H1 (cell line): ENCODE measurements at regions not wholly inside any gene's neighbourhood (a gene's known extent, or its start where the extent isn't known, plus 50 kb on each side); places are given as distances from the start of the nearest gene placed in this dataset.

Experiments used
- CTCF ChIA-PET: fragments of 300-600 bp; sonication (Branson Sonifier 250); formaldehyde crosslinking; loops from one replicate; lab custom pipeline; 2021; ENCODE audit not compliant: partially characterized antibody; lab: Charles Lee
- POLR2A ChIA-PET: fragments of 300-600 bp; sonication (Branson Sonifier 250); formaldehyde crosslinking; loops from one replicate; lab custom pipeline; 2021; ENCODE audit warnings: inconsistent platforms; ENCODE audit not compliant: partially characterized antibody; lab: Charles Lee
- DNase-seq, 2 experiments: peaks; one replicate each; pipeline versions ENCODE4 v3.0.0 to v3.0.0-alpha.2; 2010 to 2022; ENCODE audit warnings: low spot score in 2 of 2, low read depth in 1 of 2, mixed read lengths in 1 of 2
- FAIRE-seq: peaks from 2 replicates; lab custom pipeline; 2011; peaks lifted over from hg19 to GRCh38; lab: Jason Lieb, UNC
- H2AFZ ChIP-seq: 2 replicates; pipeline ENCODE4 v1.8.1; 2012; ENCODE audit warnings: low read length, inconsistent platforms
- H2AK5ac ChIP-seq: 2 replicates; pipeline ENCODE4 v1.6.1; 2013; ENCODE audit warnings: low read depth, low read length
- H2BK120ac ChIP-seq: replicated peaks from 2 replicates; pipeline ENCODE3; 2013; ENCODE audit warnings: low read depth, low read length, inconsistent platforms
- H2BK12ac ChIP-seq: 2 replicates; pipeline ENCODE4 v1.6.1; 2013; ENCODE audit warnings: low read depth, low read length
- H2BK15ac ChIP-seq: 2 replicates; pipeline ENCODE4 v1.6.1; 2013; ENCODE audit warnings: low read length
- H2BK20ac ChIP-seq: 2 replicates; pipeline ENCODE4 v1.6.1; 2013; ENCODE audit warnings: low read length
- H2BK5ac ChIP-seq: 2 replicates; pipeline ENCODE4 v1.6.1; 2013; ENCODE audit warnings: low read depth, low read length
- H3K14ac ChIP-seq: 2 replicates; pipeline ENCODE4 v1.6.1; 2013; ENCODE audit warnings: inconsistent platforms; ENCODE audit not compliant: insufficient read length
- H3K18ac ChIP-seq: 2 replicates; pipeline ENCODE4 v1.6.1; 2013; ENCODE audit warnings: low read length; ENCODE audit errors: extremely low read depth
- H3K23ac ChIP-seq: 2 replicates; pipeline ENCODE4 v1.6.1; 2013; ENCODE audit warnings: inconsistent platforms; ENCODE audit not compliant: insufficient read length
- H3K23me2 ChIP-seq: 2 replicates; pipeline ENCODE4 v1.6.1; 2013; ENCODE audit warnings: low read depth, low read length
- H3K27ac ChIP-seq: 2 replicates; pipeline ENCODE4 v1.6.1; 2011; ENCODE audit warnings: low read depth, low read length, inconsistent platforms
- H3K27me3 ChIP-seq, 4 experiments: replicated peaks in 1 of 4; 1 replicate in 1 of 4; 2 replicates in 3 of 4; pipeline versions ENCODE4 v1.6.1 to v1.8.1; 2011 to 2013; ENCODE audit warnings: low read length in 3 of 4, mild to moderate bottlenecking in 3 of 4, inconsistent platforms in 2 of 4, mixed read lengths in 2 of 4, moderate library complexity in 1 of 4; ENCODE audit not compliant: control insufficient read depth in 3 of 4, insufficient read depth in 3 of 4; ENCODE audit errors: extremely low read depth in 1 of 4
- H3K36me3 ChIP-seq, 4 experiments: 2 replicates each; pipeline versions ENCODE4 v1.6.1 to v1.8.1; 2011 to 2013; ENCODE audit warnings: mild to moderate bottlenecking in 4 of 4, low read length in 3 of 4, moderate library complexity in 2 of 4, control low read depth in 1 of 4, inconsistent platforms in 1 of 4; ENCODE audit not compliant: insufficient read depth in 4 of 4, control insufficient read depth in 2 of 4
- H3K4ac ChIP-seq: replicated peaks from 2 replicates; pipeline ENCODE3; 2013; ENCODE audit warnings: low read length, low read depth, mixed read lengths, inconsistent platforms; ENCODE audit not compliant: insufficient read length
- H3K4me1 ChIP-seq, 4 experiments: replicated peaks in 1 of 4; 1 replicate in 1 of 4; 2 replicates in 3 of 4; pipeline versions ENCODE4 v1.6.1 to v1.8.1; 2011 to 2013; ENCODE audit warnings: low read length in 3 of 4, inconsistent platforms in 2 of 4, mixed read lengths in 1 of 4; ENCODE audit not compliant: insufficient read depth in 4 of 4, control insufficient read depth in 3 of 4
- H3K4me2 ChIP-seq, 2 experiments: 2 replicates each; pipeline versions ENCODE4 v1.6.1 to v1.8.1; 2011 to 2013; ENCODE audit warnings: low read depth in 2 of 2, low read length in 2 of 2, control low read depth in 1 of 2, inconsistent platforms in 1 of 2, mild to moderate bottlenecking in 1 of 2; ENCODE audit not compliant: insufficient read depth in 1 of 2
- H3K4me3 ChIP-seq, 4 experiments: fragments of 200-600, 300-600 bp in 1 of 4; sonication (generic), shearing (Covaris generic), sonication (Bioruptor Twin) in 1 of 4; 2 replicates each; pipeline versions ENCODE4 v1.5.1 to v1.8.1; 2011 to 2016; ENCODE audit warnings: low read length in 4 of 4, low read depth in 3 of 4, control low read depth in 2 of 4, inconsistent platforms in 2 of 4, mild to moderate bottlenecking in 2 of 4, mixed read lengths in 1 of 4, moderate library complexity in 1 of 4; ENCODE audit not compliant: insufficient read depth in 2 of 4; ENCODE audit errors: extremely low read depth in 1 of 4
- H3K56ac ChIP-seq: replicated peaks from 2 replicates; pipeline ENCODE3; 2013; ENCODE audit warnings: low read depth, mild to moderate bottlenecking, mixed read lengths, low read length, inconsistent platforms; ENCODE audit not compliant: insufficient read length
- H3K79me1 ChIP-seq: 2 replicates; pipeline ENCODE4 v1.6.1; 2013; ENCODE audit warnings: low read depth, low read length, control low read depth
- H3K79me2 ChIP-seq, 2 experiments: 2 replicates each; pipeline versions ENCODE4 v1.6.1 to v1.8.1; 2012 to 2013; ENCODE audit warnings: low read length in 2 of 2, mild to moderate bottlenecking in 2 of 2, inconsistent platforms in 1 of 2; ENCODE audit not compliant: insufficient read depth in 2 of 2, control insufficient read depth in 1 of 2
- H3K9ac ChIP-seq, 4 experiments: replicated peaks in 1 of 4; 1 replicate in 1 of 4; 2 replicates in 3 of 4; pipeline versions ENCODE4 v1.6.1 to v1.8.1; 2011 to 2013; ENCODE audit warnings: low read depth in 3 of 4, low read length in 3 of 4, control low read depth in 2 of 4, mild to moderate bottlenecking in 2 of 4, moderate library complexity in 2 of 4, inconsistent platforms in 1 of 4; ENCODE audit errors: extremely low read depth in 1 of 4
- H3K9me3 ChIP-seq, 2 experiments: 2 replicates each; pipeline versions ENCODE4 v1.6.1 to v1.8.1; 2012 to 2013; ENCODE audit warnings: mild to moderate bottlenecking in 2 of 2, moderate library complexity in 2 of 2, control low read depth in 1 of 2, inconsistent platforms in 1 of 2, low read depth in 1 of 2, low read length in 1 of 2, mixed read lengths in 1 of 2; ENCODE audit not compliant: insufficient read depth in 2 of 2
- H4K20me1 ChIP-seq, 2 experiments: replicated peaks in 1 of 2; 2 replicates each; pipeline versions ENCODE3 to v1.8.1; 2011 to 2013; ENCODE audit warnings: inconsistent platforms in 2 of 2, low read length in 2 of 2, mild to moderate bottlenecking in 1 of 2; ENCODE audit not compliant: insufficient read depth in 2 of 2, control insufficient read depth in 1 of 2
- H4K5ac ChIP-seq: 2 replicates; pipeline ENCODE4 v1.6.1; 2013; ENCODE audit warnings: low read length, low read depth, mixed read lengths, inconsistent platforms; ENCODE audit not compliant: insufficient read length
- H4K8ac ChIP-seq: 2 replicates; pipeline ENCODE4 v1.8.0; 2013; ENCODE audit warnings: mild to moderate bottlenecking, moderate library complexity, low read length, inconsistent platforms; ENCODE audit not compliant: insufficient read depth; ENCODE audit errors: extremely low read depth
- H4K91ac ChIP-seq: replicated peaks from 2 replicates; pipeline ENCODE3; 2013; ENCODE audit warnings: low read length, mixed read lengths, inconsistent platforms; ENCODE audit not compliant: insufficient read length
- KDM4A ChIP-seq: IDR thresholded peaks from one replicate; pipeline ENCODE4 v1.7.1; 2012; ENCODE audit warnings: low read depth, mild to moderate bottlenecking, moderate library complexity, low read length, inconsistent platforms; ENCODE audit not compliant: severe bottlenecking
- SIN3A ChIP-seq, 2 experiments: IDR thresholded peaks in 1 of 2; conservative IDR thresholded peaks in 1 of 2; 2 replicates each; pipeline ENCODE4 v1.6.1; 2011 to 2012; ENCODE audit warnings: low read length in 2 of 2, improper control_type of control experiment in 1 of 2, low read depth in 1 of 2, mild to moderate bottlenecking in 1 of 2
- WGBS, 2 experiments: shearing (Covaris generic) in 1 of 2; methylation state at CpG; one replicate each; pipeline versions ENCODE4 v1.1.6 to v1.1.7; 2013 to 2015; ENCODE audit warnings: low lambda C conversion rate in 2 of 2, mixed read lengths in 2 of 2, inconsistent platforms in 1 of 2, low coverage in 1 of 2, missing lambda C conversion rate in 1 of 2; ENCODE audit not compliant: insufficient replicate concordance in 2 of 2, insufficient coverage in 1 of 2, insufficient read length in 1 of 2; ENCODE audit errors: extremely low coverage in 1 of 2, missing lambda C conversion rate in 1 of 2; 5-methylcytosine and 5-hydroxymethylcytosine counted together

DNA sequence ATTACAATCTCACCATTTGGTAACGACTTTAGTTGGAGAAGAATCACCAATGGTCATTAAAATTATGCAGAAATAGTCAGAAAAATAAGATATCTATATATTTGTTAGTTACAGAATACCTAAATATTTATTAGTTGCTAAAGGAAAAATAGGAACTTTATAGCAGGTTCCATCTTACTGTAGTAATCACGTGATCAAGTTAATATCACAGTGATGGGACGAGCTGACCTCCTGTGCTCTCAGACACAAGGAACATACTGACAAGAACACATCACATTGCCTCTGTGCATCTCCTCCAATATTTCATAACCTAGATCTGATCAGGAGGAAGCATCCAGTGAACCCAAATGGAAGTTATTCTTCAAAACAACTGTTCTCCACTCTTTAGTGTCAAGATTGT, 215.3 kb downstream of the GALR1 start:
- H2AFZ ChIP-seq = no peak overlapping the region
- no peak overlapping the region for H3K4ac ChIP-seq
- H3K4me3 ChIP-seq = no peak overlapping the region
- H3K9me3 ChIP-seq = no peaks in the 10 kb centered on the region
- H3K27me3 ChIP-seq = no peaks in the 10 kb centered on the region
- H3K79me2 ChIP-seq = no peaks in the 10 kb centered on the region
- H2BK5ac ChIP-seq = no peak overlapping the region
- ChIA-PET POLR2A (no interaction called here), CTCF (no interaction called here)
- H4K8ac ChIP-seq = no peak overlapping the region
- FAIRE-seq (no peak), DNase-seq (no peak)
- TF ChIP-seq KDM4A = no peak
- no peak for TF ChIP-seq SIN3A (conservative IDR thresholded peaks at IDR 0.05 in 1 of 2, IDR thresholded peaks at IDR 0.05 in 1 of 2; ENCODE audit: low read depth in 1 of 2, low read length in 2 of 2)
- H3K23ac ChIP-seq = no peak overlapping the region
- no peak overlapping the region for H3K4me2 ChIP-seq
- no peaks in the 10 kb centered on the region for H3K79me1 ChIP-seq
- H2BK20ac ChIP-seq = no peak overlapping the region
- H2BK120ac ChIP-seq = no peak overlapping the region
- no peak overlapping the region for H4K91ac ChIP-seq
- H3K4me1 ChIP-seq = 0 out of 7 replicates have a peak, but pooled peaks cover 0 to 3% (median 0%) of the 10 kb centered on the region in 4 experiments
- no peak overlapping the region for H3K9ac ChIP-seq
- H3K18ac ChIP-seq = no peak overlapping the region
- no peak overlapping the region for H3K27ac ChIP-seq
- no peaks in the 10 kb centered on the region for H3K23me2 ChIP-seq
- no peak overlapping the region for H2BK15ac ChIP-seq
- H2AK5ac ChIP-seq = no peak overlapping the region
- no peak overlapping the region for H3K56ac ChIP-seq
- no peaks in the 10 kb centered on the region for H4K20me1 ChIP-seq
- H2BK12ac ChIP-seq = no peak overlapping the region
- H3K14ac ChIP-seq = no peak overlapping the region
- H4K5ac ChIP-seq = no peak overlapping the region
- WGBS, 2 experiments = 87% methylated on average over 3 of the region's 3 CpGs; no CpG with 5 or more reads in 1 of the 2 experiments
- H3K36me3 ChIP-seq = no peaks in the 10 kb centered on the region
